CD4-positive, alpha-beta T cell treated with Interleukin-15 for 4 hours (primary cell): ENCODE measurements at regions not wholly inside any gene's neighbourhood (a gene's known extent, or its start where the extent isn't known, plus 50 kb on each side); places are given as distances from the start of the nearest gene placed in this dataset.
A peak's percentile ranks its signal among the peaks of the same experiment; 100 is the strongest.
"Not testable (repeated sequence)": the region's sequence is repeated elsewhere in the genome, so short reads cannot be mapped to it uniquely, and the experiment has no call there.

Experiments used
- DNase-seq: peaks from one replicate; pipeline ENCODE4 v3.0.0-alpha.2; 2020; ENCODE audit warnings: low spot score

- DNase-seq = no peak
These were observed 341.7 kb upstream of the CLINT1 start for GRCh38 chr5:158200619-158201018.

GRCh38 chr5:158198636-158199035 is 339.7 kb upstream of the CLINT1 start:
- no peak for DNase-seq

GRCh38 chr5:158195416-158196210 is 336.7 kb upstream of the CLINT1 start:
- no peak for DNase-seq

GRCh38 chr5:158194561-158194976 is 335.6 kb upstream of the CLINT1 start:
- DNase-seq = no peak

GRCh38 chr5:158193395-158193794 is 334.4 kb upstream of the CLINT1 start:
- not testable (repeated sequence) for DNase-seq

GRCh38 chr5:158180407-158180806 is 321.5 kb upstream of the CLINT1 start:
- DNase-seq = no peak

- DNase-seq = no peak
These were observed 320.3 kb upstream of the CLINT1 start for GRCh38 chr5:158179271-158179670.

- no peak for DNase-seq
These were observed 319.6 kb upstream of the CLINT1 start for GRCh38 chr5:158178535-158178934.

- DNase-seq = no peak
These were observed 318.2 kb upstream of the CLINT1 start for GRCh38 chr5:158177146-158177545.

GRCh38 chr5:158175934-158176481 is 317.1 kb upstream of the CLINT1 start:
- DNase-seq = no peak

- peak; percentile 22 for DNase-seq
These were observed 316.2 kb upstream of the CLINT1 start for GRCh38 chr5:158174918-158175851.

- no peak for DNase-seq
These were observed 315.1 kb upstream of the CLINT1 start for GRCh38 chr5:158174026-158174425.

- DNase-seq = no peak
These were observed 313.1 kb upstream of the CLINT1 start for GRCh38 chr5:158172005-158172404.

- DNase-seq = no peak
These were observed 311.6 kb upstream of the CLINT1 start for GRCh38 chr5:158170534-158170933.

GRCh38 chr5:158170060-158170459 is 311.1 kb upstream of the CLINT1 start:
- no peak for DNase-seq

- no peak for DNase-seq
These were observed 307.5 kb upstream of the CLINT1 start for GRCh38 chr5:158166424-158166823.

- no peak for DNase-seq
These were observed 306.7 kb upstream of the CLINT1 start for GRCh38 chr5:158165647-158166046.

- DNase-seq = no peak
These were observed 305.5 kb upstream of the CLINT1 start for GRCh38 chr5:158164296-158165047.

- DNase-seq = no peak
These were observed 304.7 kb upstream of the CLINT1 start for GRCh38 chr5:158163451-158164295.

- no peak for DNase-seq
These were observed 303.6 kb upstream of the CLINT1 start for GRCh38 chr5:158162479-158163034.

GRCh38 chr5:158162026-158162425 is 303.1 kb upstream of the CLINT1 start:
- no peak for DNase-seq
